ENCODE measurements at regions not wholly inside any gene's neighbourhood (a gene's known extent, or its start where the extent isn't known, plus 50 kb on each side); places are given as distances from the start of the nearest gene placed in this dataset.

GRCh38 chr2:165009466-165009865, 54.1 kb upstream of the SLC38A11 start:
- H3K36me3 ChIP-seq (ENCODE audit: insufficient read depth, low read length), result no peaks in the 10 kb centered on the region

GRCh38 chr2:165008730-165009315, 53.5 kb upstream of the SLC38A11 start:
- no peak overlapping the region for H2AFZ ChIP-seq (ENCODE audit: low read length, unreplicated experiment)
- H3K36me3 ChIP-seq (ENCODE audit: insufficient read depth, low read length), result no peaks in the 10 kb centered on the region
- H3K4me1 ChIP-seq (ENCODE audit: control insufficient read depth, insufficient read depth, low read length, unreplicated experiment), result peaks cover 5% of the 10 kb centered on the region
- no peak overlapping the region for H3K4me3 ChIP-seq (ENCODE audit: low read depth, low read length)
- no peak overlapping the region for H3K27ac ChIP-seq (ENCODE audit: low read depth, low read length)
- no peaks in the 10 kb centered on the region for H3K79me2 ChIP-seq (ENCODE audit: control insufficient read depth, insufficient read depth, low read length, unreplicated experiment)
- no peaks in the 10 kb centered on the region for H3K27me3 ChIP-seq (ENCODE audit: insufficient read depth, low read length)

More at GRCh38 chr2:165009466-165009865, 54.1 kb upstream of the SLC38A11 start:
- H3K79me2 ChIP-seq (ENCODE audit: control insufficient read depth, insufficient read depth, low read length, unreplicated experiment), result no peaks in the 10 kb centered on the region
- no peak overlapping the region for H3K27ac ChIP-seq (ENCODE audit: low read depth, low read length)
- no peak overlapping the region for H3K4me3 ChIP-seq (ENCODE audit: low read depth, low read length)
- no peaks in the 10 kb centered on the region for H3K27me3 ChIP-seq (ENCODE audit: insufficient read depth, low read length)
- H3K4me1 ChIP-seq (ENCODE audit: control insufficient read depth, insufficient read depth, low read length, unreplicated experiment), result peaks cover 5% of the 10 kb centered on the region
- no peak overlapping the region for H2AFZ ChIP-seq (ENCODE audit: low read length, unreplicated experiment)

- no peak overlapping the region for H3K27ac ChIP-seq (ENCODE audit: low read depth, low read length)
- no peaks in the 10 kb centered on the region for H3K27me3 ChIP-seq (ENCODE audit: insufficient read depth, low read length)
- H3K79me2 ChIP-seq (ENCODE audit: control insufficient read depth, insufficient read depth, low read length, unreplicated experiment), result no peaks in the 10 kb centered on the region
- no peak overlapping the region for H3K4me3 ChIP-seq (ENCODE audit: low read depth, low read length)
- peaks cover 5% of the 10 kb centered on the region for H3K4me1 ChIP-seq (ENCODE audit: control insufficient read depth, insufficient read depth, low read length, unreplicated experiment)
- H2AFZ ChIP-seq (ENCODE audit: low read length, unreplicated experiment), result no peak overlapping the region
- no peaks in the 10 kb centered on the region for H3K36me3 ChIP-seq (ENCODE audit: insufficient read depth, low read length)
Observed at GRCh38 chr2:165007161-165007744, 51.9 kb upstream of the SLC38A11 start.
